PC-3 (cell line): ENCODE measurements at regions not wholly inside any gene's neighbourhood (a gene's known extent, or its start where the extent isn't known, plus 50 kb on each side); places are given as distances from the start of the nearest gene placed in this dataset.

Source experiments
- CTCF ChIP-seq: fragments of 300-600 bp; sonication (generic); conservative IDR thresholded peaks from 2 replicates; pipeline ENCODE4 v1.5.1; 2017; ENCODE audit warnings: antibody characterized with exemption, low read depth, mild to moderate bottlenecking, low read length
- EZH2 ChIP-seq: fragments of 300-600 bp; sonication (generic); IDR thresholded peaks from one replicate; pipeline ENCODE4 v1.6.1; 2017; ENCODE audit warnings: antibody characterized with exemption, mild to moderate bottlenecking, low read length; ENCODE audit not compliant: unreplicated experiment
- EZH2phosphoT487 ChIP-seq: fragments of 300-600 bp; sonication (generic); IDR thresholded peaks from 2 replicates; pipeline ENCODE4 v1.6.1; 2018; ENCODE audit warnings: mild to moderate bottlenecking, antibody characterized with exemption, low read length, borderline replicate concordance

GRCh38 chr9:107123389-107123788 lies 159.7 kb upstream of the RAD23B start:
- no peak for TF ChIP-seq CTCF
- no peak for TF ChIP-seq EZH2
- no peak for TF ChIP-seq EZH2phosphoT487
